ENCODE measurements at regions not wholly inside any gene's neighbourhood (a gene's known extent, or its start where the extent isn't known, plus 50 kb on each side); places are given as distances from the start of the nearest gene placed in this dataset.

DNA sequence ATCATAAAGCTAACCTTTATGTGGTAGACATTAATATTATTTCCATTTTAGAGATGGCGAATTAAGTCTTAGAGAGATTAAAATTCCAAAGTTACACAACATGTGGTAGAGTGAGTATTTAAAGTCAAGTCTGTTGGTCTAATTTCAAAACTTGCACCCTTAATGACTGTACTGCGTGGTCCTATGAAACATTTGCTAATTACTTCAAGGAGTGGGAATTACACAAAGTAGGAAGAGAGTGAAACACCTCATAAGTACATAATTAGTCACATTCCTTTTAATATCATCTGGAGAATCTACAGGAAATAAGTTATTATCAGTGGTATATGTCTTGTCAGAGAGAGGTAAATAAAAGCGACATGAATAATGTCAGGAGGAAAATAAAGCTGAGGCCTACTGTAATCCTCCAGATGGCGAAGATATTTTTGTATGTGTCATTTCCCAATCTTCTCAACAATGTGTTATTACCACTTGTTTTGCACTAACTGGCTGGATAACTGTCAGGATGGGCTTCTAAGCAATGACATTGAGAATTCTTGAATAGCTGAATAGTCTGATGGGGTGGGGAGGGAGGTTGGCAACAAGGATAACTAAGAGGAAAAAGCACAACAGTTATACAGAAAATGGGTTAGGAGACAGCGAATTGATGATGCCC is 95.5 kb downstream of the TNFSF18 start:
- TF ChIP-seq POLR2AphosphoS5 (IDR thresholded peaks at IDR 0.05; ENCODE audit: low read depth, low read length): no peak
- TF ChIP-seq, protein P1, sequence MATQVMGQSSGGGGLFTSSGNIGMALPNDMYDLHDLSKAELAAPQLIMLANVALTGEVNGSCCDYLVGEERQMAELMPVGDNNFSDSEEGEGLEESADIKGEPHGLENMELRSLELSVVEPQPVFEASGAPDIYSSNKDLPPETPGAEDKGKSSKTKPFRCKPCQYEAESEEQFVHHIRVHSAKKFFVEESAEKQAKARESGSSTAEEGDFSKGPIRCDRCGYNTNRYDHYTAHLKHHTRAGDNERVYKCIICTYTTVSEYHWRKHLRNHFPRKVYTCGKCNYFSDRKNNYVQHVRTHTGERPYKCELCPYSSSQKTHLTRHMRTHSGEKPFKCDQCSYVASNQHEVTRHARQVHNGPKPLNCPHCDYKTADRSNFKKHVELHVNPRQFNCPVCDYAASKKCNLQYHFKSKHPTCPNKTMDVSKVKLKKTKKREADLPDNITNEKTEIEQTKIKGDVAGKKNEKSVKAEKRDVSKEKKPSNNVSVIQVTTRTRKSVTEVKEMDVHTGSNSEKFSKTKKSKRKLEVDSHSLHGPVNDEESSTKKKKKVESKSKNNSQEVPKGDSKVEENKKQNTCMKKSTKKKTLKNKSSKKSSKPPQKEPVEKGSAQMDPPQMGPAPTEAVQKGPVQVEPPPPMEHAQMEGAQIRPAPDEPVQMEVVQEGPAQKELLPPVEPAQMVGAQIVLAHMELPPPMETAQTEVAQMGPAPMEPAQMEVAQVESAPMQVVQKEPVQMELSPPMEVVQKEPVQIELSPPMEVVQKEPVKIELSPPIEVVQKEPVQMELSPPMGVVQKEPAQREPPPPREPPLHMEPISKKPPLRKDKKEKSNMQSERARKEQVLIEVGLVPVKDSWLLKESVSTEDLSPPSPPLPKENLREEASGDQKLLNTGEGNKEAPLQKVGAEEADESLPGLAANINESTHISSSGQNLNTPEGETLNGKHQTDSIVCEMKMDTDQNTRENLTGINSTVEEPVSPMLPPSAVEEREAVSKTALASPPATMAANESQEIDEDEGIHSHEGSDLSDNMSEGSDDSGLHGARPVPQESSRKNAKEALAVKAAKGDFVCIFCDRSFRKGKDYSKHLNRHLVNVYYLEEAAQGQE (IDR thresholded peaks at IDR 0.05; ENCODE audit: insufficient read depth in 1 of 2, low read depth in 2 of 2, low read length in 2 of 2): no peak
- TF ChIP-seq FOXP2 (optimal IDR thresholded peaks at IDR 0.05; ENCODE audit: borderline replicate concordance, extremely low read depth, extremely low read length, insufficient read depth): no peak
- no peak for TF ChIP-seq SIN3A (IDR thresholded peaks at IDR 0.05; ENCODE audit: borderline replicate concordance, insufficient read depth, low read length)
- TF ChIP-seq TAF1 (IDR thresholded peaks at IDR 0.05; ENCODE audit: borderline replicate concordance, insufficient read depth, low read length): no peak

DNA sequence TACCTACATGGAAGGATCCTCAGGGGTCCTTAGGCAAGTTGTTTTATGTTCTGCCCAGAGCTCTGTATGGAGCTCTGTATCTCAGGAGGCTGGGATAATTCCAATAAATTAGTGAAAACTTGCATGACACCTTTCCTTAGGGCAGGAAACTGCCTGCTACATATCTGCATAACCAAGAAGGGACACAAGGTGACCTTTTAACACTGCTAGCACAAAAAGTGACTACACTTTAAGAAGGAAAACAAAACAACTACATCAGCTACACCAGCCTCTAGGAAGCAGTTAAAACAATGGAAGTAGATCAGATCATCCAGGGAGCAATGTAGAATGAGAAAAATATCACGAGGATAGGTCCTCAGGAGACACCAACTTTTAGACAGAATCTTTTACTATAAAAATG is 93.9 kb downstream of the TNFSF18 start:
- TF ChIP-seq TAF1 (IDR thresholded peaks at IDR 0.05; ENCODE audit: borderline replicate concordance, insufficient read depth, low read length) (no peak), SIN3A (IDR thresholded peaks at IDR 0.05; ENCODE audit: borderline replicate concordance, insufficient read depth, low read length) (no peak), FOXP2 (optimal IDR thresholded peaks at IDR 0.05; ENCODE audit: borderline replicate concordance, extremely low read depth, extremely low read length, insufficient read depth) (no peak), POLR2AphosphoS5 (IDR thresholded peaks at IDR 0.05; ENCODE audit: low read depth, low read length) (no peak)
- TF ChIP-seq, protein P1 (IDR thresholded peaks at IDR 0.05; ENCODE audit: insufficient read depth in 1 of 2, low read depth in 2 of 2, low read length in 2 of 2): no peak

DNA sequence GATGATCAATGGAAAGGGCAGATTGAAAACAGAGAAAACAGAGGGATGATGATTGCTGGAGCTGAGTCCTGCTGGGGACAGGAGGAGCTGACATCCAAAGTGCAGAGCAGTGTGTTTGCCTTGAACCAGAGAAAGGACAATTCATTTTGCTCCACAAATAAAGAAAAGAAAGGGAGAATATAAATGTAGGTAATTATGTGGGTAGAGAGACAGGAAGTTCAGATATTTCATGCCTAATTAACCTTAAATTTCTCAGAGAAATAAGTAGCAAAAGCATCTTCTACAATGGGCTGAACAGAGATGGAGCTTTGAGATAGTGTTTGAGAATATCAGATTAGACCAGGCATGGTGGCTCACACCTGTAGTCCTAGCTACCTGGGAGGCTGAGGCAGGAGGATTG is 93.2 kb downstream of the TNFSF18 start:
- TF ChIP-seq POLR2AphosphoS5 (IDR thresholded peaks at IDR 0.05; ENCODE audit: low read depth, low read length): no peak
- TF ChIP-seq, protein P1 (IDR thresholded peaks at IDR 0.05; ENCODE audit: insufficient read depth in 1 of 2, low read depth in 2 of 2, low read length in 2 of 2): no peak
- TF ChIP-seq SIN3A (IDR thresholded peaks at IDR 0.05; ENCODE audit: borderline replicate concordance, insufficient read depth, low read length): no peak
- TF ChIP-seq TAF1 (IDR thresholded peaks at IDR 0.05; ENCODE audit: borderline replicate concordance, insufficient read depth, low read length): no peak
- no peak for TF ChIP-seq FOXP2 (optimal IDR thresholded peaks at IDR 0.05; ENCODE audit: borderline replicate concordance, extremely low read depth, extremely low read length, insufficient read depth)

DNA sequence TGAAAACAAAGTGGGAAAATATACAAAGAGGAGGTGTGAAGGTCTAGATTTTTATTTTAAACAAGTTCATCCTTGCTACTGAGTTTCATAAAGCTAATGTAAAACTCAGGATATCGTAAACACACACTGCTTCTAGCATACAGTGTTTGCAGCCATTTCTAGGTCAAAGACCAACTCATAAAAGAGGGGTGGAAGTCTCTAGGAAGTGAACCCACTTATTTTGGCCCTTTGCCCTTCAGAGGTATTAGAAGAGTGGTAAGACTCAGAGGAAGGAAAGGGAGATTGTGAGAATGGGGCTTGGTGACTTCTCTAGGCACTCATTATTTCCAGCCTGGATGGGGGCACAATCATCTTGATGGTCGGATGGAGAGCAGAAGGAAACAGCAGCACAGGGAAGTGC is 91.2 kb downstream of the TNFSF18 start:
- TF ChIP-seq TAF1 (IDR thresholded peaks at IDR 0.05; ENCODE audit: borderline replicate concordance, insufficient read depth, low read length) (no peak), FOXP2 (optimal IDR thresholded peaks at IDR 0.05; ENCODE audit: borderline replicate concordance, extremely low read depth, extremely low read length, insufficient read depth) (no peak), SIN3A (IDR thresholded peaks at IDR 0.05; ENCODE audit: borderline replicate concordance, insufficient read depth, low read length) (no peak), POLR2AphosphoS5 (IDR thresholded peaks at IDR 0.05; ENCODE audit: low read depth, low read length) (no peak)
- TF ChIP-seq, protein P1 (IDR thresholded peaks at IDR 0.05; ENCODE audit: insufficient read depth in 1 of 2, low read depth in 2 of 2, low read length in 2 of 2): no peak
